22Rv1 (cell line): ENCODE measurements at regions not wholly inside any gene's neighbourhood (a gene's known extent, or its start where the extent isn't known, plus 50 kb on each side); places are given as distances from the start of the nearest gene placed in this dataset.

Experiments
- ZFX ChIP-seq: fragments of 450-650 bp; IDR thresholded peaks from 2 replicates; pipeline ENCODE4 v1.6.1; 2017; ENCODE audit warnings: antibody characterized with exemption, borderline replicate concordance
- TF ChIP-seq, protein P1 (sequence below): fragments of 450-650 bp; IDR thresholded peaks from 2 replicates; pipeline ENCODE4 v1.5.1; 2017; ENCODE audit warnings: mild to moderate bottlenecking

DNA sequence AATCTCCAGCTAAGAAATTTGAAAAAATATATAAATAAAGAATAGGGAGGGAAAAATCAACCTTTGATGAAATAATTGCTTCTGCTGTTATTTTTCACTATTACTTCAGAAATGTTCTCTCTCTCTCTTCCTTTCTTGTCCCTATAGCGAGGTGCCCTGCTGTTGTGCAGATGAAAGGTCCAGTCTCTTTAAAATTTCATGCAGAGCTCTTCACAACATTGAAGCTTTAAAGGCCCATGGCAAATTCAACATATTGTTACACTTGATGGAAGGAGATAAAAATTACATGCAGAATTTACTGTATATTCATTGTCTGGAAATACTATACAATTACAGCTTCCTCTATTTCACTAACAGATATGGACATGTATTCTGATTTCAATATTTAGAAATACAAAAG lies 86.4 kb upstream of the PSMD7 start:
- TF ChIP-seq, protein P1, sequence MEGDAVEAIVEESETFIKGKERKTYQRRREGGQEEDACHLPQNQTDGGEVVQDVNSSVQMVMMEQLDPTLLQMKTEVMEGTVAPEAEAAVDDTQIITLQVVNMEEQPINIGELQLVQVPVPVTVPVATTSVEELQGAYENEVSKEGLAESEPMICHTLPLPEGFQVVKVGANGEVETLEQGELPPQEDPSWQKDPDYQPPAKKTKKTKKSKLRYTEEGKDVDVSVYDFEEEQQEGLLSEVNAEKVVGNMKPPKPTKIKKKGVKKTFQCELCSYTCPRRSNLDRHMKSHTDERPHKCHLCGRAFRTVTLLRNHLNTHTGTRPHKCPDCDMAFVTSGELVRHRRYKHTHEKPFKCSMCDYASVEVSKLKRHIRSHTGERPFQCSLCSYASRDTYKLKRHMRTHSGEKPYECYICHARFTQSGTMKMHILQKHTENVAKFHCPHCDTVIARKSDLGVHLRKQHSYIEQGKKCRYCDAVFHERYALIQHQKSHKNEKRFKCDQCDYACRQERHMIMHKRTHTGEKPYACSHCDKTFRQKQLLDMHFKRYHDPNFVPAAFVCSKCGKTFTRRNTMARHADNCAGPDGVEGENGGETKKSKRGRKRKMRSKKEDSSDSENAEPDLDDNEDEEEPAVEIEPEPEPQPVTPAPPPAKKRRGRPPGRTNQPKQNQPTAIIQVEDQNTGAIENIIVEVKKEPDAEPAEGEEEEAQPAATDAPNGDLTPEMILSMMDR, result no peak
- no peak for TF ChIP-seq ZFX
